ENCODE measurements at regions not wholly inside any gene's neighbourhood (a gene's known extent, or its start where the extent isn't known, plus 50 kb on each side); places are given as distances from the start of the nearest gene placed in this dataset.

DNA sequence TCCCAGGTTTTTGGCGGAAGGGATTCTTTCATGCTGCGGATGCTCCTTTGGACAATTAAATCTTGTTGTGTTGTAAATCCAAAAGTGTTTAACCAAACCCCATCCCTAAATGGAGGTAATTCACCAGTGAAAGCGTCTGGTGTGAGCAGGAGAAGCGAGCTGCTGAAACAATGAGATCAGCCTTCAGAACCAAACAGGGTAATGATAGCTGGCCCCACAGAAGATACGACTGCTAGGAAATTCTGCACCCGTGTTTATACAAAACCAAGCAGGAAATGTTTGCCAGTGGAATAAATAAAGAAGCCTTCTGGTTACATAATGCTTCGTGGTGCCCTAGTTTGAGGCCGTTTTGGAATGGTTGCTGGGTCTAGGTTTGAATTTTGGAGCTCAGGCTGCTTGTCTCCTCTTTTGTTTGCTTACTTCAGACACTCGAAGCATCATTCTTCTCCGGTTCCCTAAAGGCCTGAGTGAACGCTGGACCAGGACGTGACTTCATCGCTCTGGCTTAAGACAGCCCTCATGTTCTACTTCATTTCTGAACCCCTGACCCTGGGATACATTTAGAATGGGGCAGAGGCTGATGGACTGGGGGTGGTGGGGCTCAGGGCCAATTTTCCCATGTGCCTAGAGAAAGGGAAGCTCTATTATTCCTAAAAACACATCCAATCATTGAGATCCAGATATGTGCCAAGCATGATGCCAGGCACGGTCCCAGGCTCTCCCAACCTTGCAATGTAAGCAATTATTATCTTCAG lies 61.6 kb upstream of the JAG1 start:
- ATAC-seq (no peak), DNase-seq (ENCODE audit: low read depth, low spot score) (no peak)
- ChIA-PET CTCF (no interaction called here), POLR2A (no interaction called here)
- Histone ChIP-seq H3K9me3 (ENCODE audit: control insufficient read depth, insufficient read depth, low read depth, low read length) (no peaks in the 10 kb centered on the region), H3K27ac (ENCODE audit: low read length) (no peak overlapping the region), H3K36me3 (ENCODE audit: control insufficient read depth, insufficient read depth, low read length) (no peaks in the 10 kb centered on the region), H3K27me3 (ENCODE audit: control insufficient read depth, insufficient read depth, low read length) (no peaks in the 10 kb centered on the region), H3K4me1 (ENCODE audit: control insufficient read depth, insufficient read depth, low read length) (no peaks in the 10 kb centered on the region), H3K4me3 (ENCODE audit: low read depth in 2 of 2, low read length in 2 of 2) (no peak overlapping the region)
- intact Hi-C loops (cut with micrococcal nuclease; ENCODE audit: unreplicated experiment) (no loop called here), in situ Hi-C loops (cut with HindIII; ENCODE audit: low pct_unique_long_range_greater_than_20kb, low sequenced_read_pairs) (no loop called here)
- TF ChIP-seq SIN3A (IDR thresholded peaks at IDR 0.05; ENCODE audit: borderline replicate concordance, insufficient read depth, low read depth, low read length) (no peak), CTCF (IDR thresholded peaks at IDR 0.05) (no peak), TCF7L2 (IDR thresholded peaks at IDR 0.05; ENCODE audit: low read depth, low read length) (no peak), POLR2AphosphoS5 (IDR thresholded peaks at IDR 0.05; ENCODE audit: low read depth, low read length) (no peak)
- TF ChIP-seq, protein P1, sequence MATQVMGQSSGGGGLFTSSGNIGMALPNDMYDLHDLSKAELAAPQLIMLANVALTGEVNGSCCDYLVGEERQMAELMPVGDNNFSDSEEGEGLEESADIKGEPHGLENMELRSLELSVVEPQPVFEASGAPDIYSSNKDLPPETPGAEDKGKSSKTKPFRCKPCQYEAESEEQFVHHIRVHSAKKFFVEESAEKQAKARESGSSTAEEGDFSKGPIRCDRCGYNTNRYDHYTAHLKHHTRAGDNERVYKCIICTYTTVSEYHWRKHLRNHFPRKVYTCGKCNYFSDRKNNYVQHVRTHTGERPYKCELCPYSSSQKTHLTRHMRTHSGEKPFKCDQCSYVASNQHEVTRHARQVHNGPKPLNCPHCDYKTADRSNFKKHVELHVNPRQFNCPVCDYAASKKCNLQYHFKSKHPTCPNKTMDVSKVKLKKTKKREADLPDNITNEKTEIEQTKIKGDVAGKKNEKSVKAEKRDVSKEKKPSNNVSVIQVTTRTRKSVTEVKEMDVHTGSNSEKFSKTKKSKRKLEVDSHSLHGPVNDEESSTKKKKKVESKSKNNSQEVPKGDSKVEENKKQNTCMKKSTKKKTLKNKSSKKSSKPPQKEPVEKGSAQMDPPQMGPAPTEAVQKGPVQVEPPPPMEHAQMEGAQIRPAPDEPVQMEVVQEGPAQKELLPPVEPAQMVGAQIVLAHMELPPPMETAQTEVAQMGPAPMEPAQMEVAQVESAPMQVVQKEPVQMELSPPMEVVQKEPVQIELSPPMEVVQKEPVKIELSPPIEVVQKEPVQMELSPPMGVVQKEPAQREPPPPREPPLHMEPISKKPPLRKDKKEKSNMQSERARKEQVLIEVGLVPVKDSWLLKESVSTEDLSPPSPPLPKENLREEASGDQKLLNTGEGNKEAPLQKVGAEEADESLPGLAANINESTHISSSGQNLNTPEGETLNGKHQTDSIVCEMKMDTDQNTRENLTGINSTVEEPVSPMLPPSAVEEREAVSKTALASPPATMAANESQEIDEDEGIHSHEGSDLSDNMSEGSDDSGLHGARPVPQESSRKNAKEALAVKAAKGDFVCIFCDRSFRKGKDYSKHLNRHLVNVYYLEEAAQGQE (IDR thresholded peaks at IDR 0.05; ENCODE audit: insufficient read depth in 1 of 2, low read depth in 2 of 2, low read length in 1 of 2): no peak
- BruUV-seq (replicated peaks): no TSS peak

DNA sequence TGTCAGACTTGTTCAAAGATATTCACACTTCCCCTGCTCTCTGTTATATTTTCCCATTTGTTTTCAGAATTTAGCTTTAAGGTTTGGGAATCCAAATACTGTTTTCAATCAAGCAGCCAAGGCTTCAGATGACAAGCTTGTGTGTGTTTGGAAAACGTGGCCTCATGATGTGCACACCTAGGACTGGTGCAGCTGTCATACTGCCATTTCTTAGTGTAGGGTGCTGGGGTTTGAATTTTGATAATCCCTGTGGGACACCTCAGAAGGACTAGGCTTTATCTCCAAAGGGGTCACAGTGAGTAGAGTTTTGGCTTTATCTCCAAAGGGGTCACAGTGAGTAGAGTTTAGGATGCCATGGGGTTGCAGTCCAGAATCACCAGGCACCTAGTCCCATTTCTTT lies 65.3 kb upstream of the JAG1 start:
- no peak for DNase-seq (ENCODE audit: low read depth, low spot score)
- H3K4me3 ChIP-seq (ENCODE audit: low read depth in 2 of 2, low read length in 2 of 2): peak overlapping the region in 1 of 2 experiments; percentile 41; a peak in 2 of 4 replicates
- TF ChIP-seq, protein P1 (IDR thresholded peaks at IDR 0.05; ENCODE audit: insufficient read depth in 1 of 2, low read depth in 2 of 2, low read length in 1 of 2): no peak
- TF ChIP-seq SIN3A (IDR thresholded peaks at IDR 0.05; ENCODE audit: borderline replicate concordance, insufficient read depth, low read depth, low read length) (no peak), CTCF (IDR thresholded peaks at IDR 0.05) (no peak), TCF7L2 (IDR thresholded peaks at IDR 0.05; ENCODE audit: low read depth, low read length) (no peak), POLR2AphosphoS5 (IDR thresholded peaks at IDR 0.05; ENCODE audit: low read depth, low read length) (no peak)
- no peaks in the 10 kb centered on the region for H3K27me3 ChIP-seq (ENCODE audit: control insufficient read depth, insufficient read depth, low read length)
- H3K27ac ChIP-seq (ENCODE audit: low read length): no peak overlapping the region
- no peaks in the 10 kb centered on the region for H3K9me3 ChIP-seq (ENCODE audit: control insufficient read depth, insufficient read depth, low read depth, low read length)
- CTCF ChIA-PET: no interaction called here
- in situ Hi-C loops (cut with HindIII; ENCODE audit: low pct_unique_long_range_greater_than_20kb, low sequenced_read_pairs): no loop called here
- no peaks in the 10 kb centered on the region for H3K36me3 ChIP-seq (ENCODE audit: control insufficient read depth, insufficient read depth, low read length)
- no peaks in the 10 kb centered on the region; the same call in 1 of the 2 replicates for H3K4me1 ChIP-seq (ENCODE audit: control insufficient read depth, insufficient read depth, low read length)
- BruUV-seq (replicated peaks): no TSS peak
- intact Hi-C loops (cut with micrococcal nuclease; ENCODE audit: unreplicated experiment): no loop called here
- POLR2A ChIA-PET: interaction anchor here (0.6 kb wide), 1 partner anchor 121 kb away, joined by 4 read pairs; no protein-coding TSS in a partner anchor
- ATAC-seq: peak; percentile 72; the same call in 1 of the 2 replicates

All from Panc1 (cell line).